22Rv1 (cell line): ENCODE measurements at regions not wholly inside any gene's neighbourhood (a gene's known extent, or its start where the extent isn't known, plus 50 kb on each side); places are given as distances from the start of the nearest gene placed in this dataset.
"Not testable (repeated sequence)": the region's sequence is repeated elsewhere in the genome, so short reads cannot be mapped to it uniquely, and the experiment has no call there.

Experiments
- ZFX ChIP-seq: fragments of 450-650 bp; IDR thresholded peaks from 2 replicates; pipeline ENCODE4 v1.6.1; 2017; ENCODE audit warnings: antibody characterized with exemption, borderline replicate concordance
- TF ChIP-seq, protein P1 (sequence below): fragments of 450-650 bp; IDR thresholded peaks from 2 replicates; pipeline ENCODE4 v1.5.1; 2017; ENCODE audit warnings: mild to moderate bottlenecking

DNA sequence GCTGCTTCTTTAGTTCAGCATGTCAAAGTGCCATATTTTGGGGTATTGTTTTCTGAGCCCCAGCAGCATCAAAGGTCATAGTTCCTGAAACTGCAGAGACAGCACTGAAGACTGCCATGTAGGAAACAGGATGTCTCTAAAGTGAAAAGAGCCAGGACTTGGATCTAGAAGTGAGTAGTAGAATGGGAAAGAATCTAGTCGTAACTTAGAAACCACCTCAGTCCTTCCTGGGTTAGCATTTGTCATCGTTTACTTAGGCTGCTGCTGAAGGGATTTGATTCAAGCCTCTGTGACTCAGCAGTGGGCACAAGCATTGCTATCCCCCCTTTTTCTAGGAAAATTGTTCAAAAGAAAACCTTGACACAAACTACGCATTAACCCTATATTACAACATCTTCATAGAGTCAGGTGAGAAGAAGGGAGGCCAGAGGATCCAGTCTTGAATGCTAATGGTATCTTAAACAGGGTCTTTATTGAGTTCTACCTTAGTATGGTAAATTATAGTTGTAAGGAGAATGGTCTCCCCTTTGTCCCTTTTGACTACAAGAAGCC lies 108.8 kb downstream of the FAM72B start:
- TF ChIP-seq, protein P1, sequence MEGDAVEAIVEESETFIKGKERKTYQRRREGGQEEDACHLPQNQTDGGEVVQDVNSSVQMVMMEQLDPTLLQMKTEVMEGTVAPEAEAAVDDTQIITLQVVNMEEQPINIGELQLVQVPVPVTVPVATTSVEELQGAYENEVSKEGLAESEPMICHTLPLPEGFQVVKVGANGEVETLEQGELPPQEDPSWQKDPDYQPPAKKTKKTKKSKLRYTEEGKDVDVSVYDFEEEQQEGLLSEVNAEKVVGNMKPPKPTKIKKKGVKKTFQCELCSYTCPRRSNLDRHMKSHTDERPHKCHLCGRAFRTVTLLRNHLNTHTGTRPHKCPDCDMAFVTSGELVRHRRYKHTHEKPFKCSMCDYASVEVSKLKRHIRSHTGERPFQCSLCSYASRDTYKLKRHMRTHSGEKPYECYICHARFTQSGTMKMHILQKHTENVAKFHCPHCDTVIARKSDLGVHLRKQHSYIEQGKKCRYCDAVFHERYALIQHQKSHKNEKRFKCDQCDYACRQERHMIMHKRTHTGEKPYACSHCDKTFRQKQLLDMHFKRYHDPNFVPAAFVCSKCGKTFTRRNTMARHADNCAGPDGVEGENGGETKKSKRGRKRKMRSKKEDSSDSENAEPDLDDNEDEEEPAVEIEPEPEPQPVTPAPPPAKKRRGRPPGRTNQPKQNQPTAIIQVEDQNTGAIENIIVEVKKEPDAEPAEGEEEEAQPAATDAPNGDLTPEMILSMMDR: not testable (repeated sequence)
- not testable (repeated sequence) for TF ChIP-seq ZFX
